Suprapubic skin (tissue), 3 donors: ENCODE measurements at regions not wholly inside any gene's neighbourhood (a gene's known extent, or its start where the extent isn't known, plus 50 kb on each side); places are given as distances from the start of the nearest gene placed in this dataset.
"Not testable (repeated sequence)": the region's sequence is repeated elsewhere in the genome, so short reads cannot be mapped to it uniquely, and the experiment has no call there.

Experiments
- POLR2A ChIP-seq, 2 donors: fragments of 450-650 bp; IDR thresholded peaks; one replicate each; pipeline ENCODE4 v1.6.1; 2017; ENCODE audit warnings: antibody characterized with exemption in 2 of 2, mild to moderate bottlenecking in 2 of 2, moderate library complexity in 2 of 2
- TF ChIP-seq, protein P1 (sequence below), 2 donors: fragments of 200-600 bp in 1 of 2; fragments of 450-650 bp in 1 of 2; sonication (generic) in 1 of 2; IDR thresholded peaks; one replicate each; pipeline ENCODE4 v1.5.1; 2016 to 2019; ENCODE audit warnings: antibody characterized with exemption in 2 of 2, mild to moderate bottlenecking in 1 of 2, moderate library complexity in 1 of 2

DNA sequence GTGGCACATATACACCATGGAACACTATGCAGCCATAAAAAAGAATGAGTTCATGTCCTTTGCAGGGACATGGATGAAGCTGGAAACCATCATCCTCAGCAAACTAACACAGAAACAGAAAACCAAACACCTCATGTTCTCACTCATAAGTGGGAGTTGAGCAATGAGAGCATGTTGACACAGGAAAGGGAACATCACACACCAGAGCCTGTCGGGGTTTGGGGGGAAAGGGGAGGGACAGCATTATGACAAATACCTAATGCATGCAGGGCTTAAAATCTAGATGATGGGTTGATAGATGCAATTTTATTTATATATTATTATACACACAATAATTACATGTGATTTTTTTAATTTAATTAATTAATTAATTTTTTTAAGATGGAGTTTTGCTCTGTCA, 72.8 kb upstream of the WARS2 start:
- TF ChIP-seq, protein P1, sequence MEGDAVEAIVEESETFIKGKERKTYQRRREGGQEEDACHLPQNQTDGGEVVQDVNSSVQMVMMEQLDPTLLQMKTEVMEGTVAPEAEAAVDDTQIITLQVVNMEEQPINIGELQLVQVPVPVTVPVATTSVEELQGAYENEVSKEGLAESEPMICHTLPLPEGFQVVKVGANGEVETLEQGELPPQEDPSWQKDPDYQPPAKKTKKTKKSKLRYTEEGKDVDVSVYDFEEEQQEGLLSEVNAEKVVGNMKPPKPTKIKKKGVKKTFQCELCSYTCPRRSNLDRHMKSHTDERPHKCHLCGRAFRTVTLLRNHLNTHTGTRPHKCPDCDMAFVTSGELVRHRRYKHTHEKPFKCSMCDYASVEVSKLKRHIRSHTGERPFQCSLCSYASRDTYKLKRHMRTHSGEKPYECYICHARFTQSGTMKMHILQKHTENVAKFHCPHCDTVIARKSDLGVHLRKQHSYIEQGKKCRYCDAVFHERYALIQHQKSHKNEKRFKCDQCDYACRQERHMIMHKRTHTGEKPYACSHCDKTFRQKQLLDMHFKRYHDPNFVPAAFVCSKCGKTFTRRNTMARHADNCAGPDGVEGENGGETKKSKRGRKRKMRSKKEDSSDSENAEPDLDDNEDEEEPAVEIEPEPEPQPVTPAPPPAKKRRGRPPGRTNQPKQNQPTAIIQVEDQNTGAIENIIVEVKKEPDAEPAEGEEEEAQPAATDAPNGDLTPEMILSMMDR (IDR thresholded peaks at IDR 0.05): not testable (repeated sequence)
- not testable (repeated sequence) for TF ChIP-seq POLR2A (IDR thresholded peaks at IDR 0.05)
